Neuronal stem cell (in vitro differentiated cells): ENCODE measurements at regions not wholly inside any gene's neighbourhood (a gene's known extent, or its start where the extent isn't known, plus 50 kb on each side); places are given as distances from the start of the nearest gene placed in this dataset.
A peak's percentile ranks its signal among the peaks of the same experiment; 100 is the strongest.

Source experiments
- DNase-seq: peaks from one replicate; pipeline ENCODE4 v3.0.0-alpha.2; 2013; ENCODE audit warnings: low spot score
- H2AFZ ChIP-seq: one replicate; pipeline ENCODE4 v1.6.1; 2013; ENCODE audit warnings: mild to moderate bottlenecking, low read length, inconsistent platforms
- H2AK5ac ChIP-seq: 2 replicates; pipeline ENCODE4 v1.6.1; 2013; ENCODE audit warnings: low read depth, mild to moderate bottlenecking, inconsistent platforms, low read length, moderate library complexity, mixed read lengths
- H2BK120ac ChIP-seq: 2 replicates; pipeline ENCODE4 v1.6.1; 2013; ENCODE audit warnings: low read depth, mild to moderate bottlenecking, inconsistent platforms, low read length, moderate library complexity, mixed read lengths
- H2BK12ac ChIP-seq: one replicate; pipeline ENCODE4 v1.6.1; 2013; ENCODE audit warnings: low read length, inconsistent platforms
- H2BK15ac ChIP-seq: 2 replicates; pipeline ENCODE4 v1.6.1; 2013; ENCODE audit warnings: mild to moderate bottlenecking, low read length, inconsistent platforms, mixed read lengths
- H2BK5ac ChIP-seq: one replicate; pipeline ENCODE4 v1.6.1; 2013; ENCODE audit warnings: inconsistent platforms, mild to moderate bottlenecking, low read length, moderate library complexity
- H3K14ac ChIP-seq: one replicate; pipeline ENCODE4 v1.6.1; 2013; ENCODE audit warnings: low read length, inconsistent platforms
- H3K18ac ChIP-seq: 2 replicates; pipeline ENCODE4 v1.6.1; 2013; ENCODE audit warnings: low read length, inconsistent platforms
- H3K23ac ChIP-seq: 2 replicates; pipeline ENCODE4 v1.6.1; 2013; ENCODE audit warnings: low read depth, mild to moderate bottlenecking, mixed read lengths, low read length, inconsistent platforms; ENCODE audit not compliant: poor library complexity
- H3K27ac ChIP-seq: replicated peaks from 3 replicates; pipeline ENCODE4 v1.5.1; 2013; ENCODE audit warnings: low read length, inconsistent platforms
- H3K27me3 ChIP-seq, 3 experiments: 2 replicates each; pipeline ENCODE4 v1.6.1; 2013; ENCODE audit warnings: low read length in 3 of 3, mild to moderate bottlenecking in 2 of 3, inconsistent platforms in 1 of 3, low read depth in 1 of 3, mixed read lengths in 1 of 3, moderate library complexity in 1 of 3; ENCODE audit not compliant: control insufficient read depth in 3 of 3, insufficient read depth in 3 of 3
- H3K36me3 ChIP-seq, 2 donors: replicated peaks in 1 of 2; 2 replicates each; pipeline ENCODE4 v1.6.1; 2013; ENCODE audit warnings: low read length in 2 of 2; ENCODE audit not compliant: control insufficient read depth in 2 of 2, insufficient read depth in 2 of 2
- H3K4ac ChIP-seq: 2 replicates; pipeline ENCODE4 v1.6.1; 2013; ENCODE audit warnings: inconsistent platforms, mild to moderate bottlenecking, low read length, moderate library complexity
- H3K4me1 ChIP-seq, 2 donors: 1 replicate in 1 of 2; 2 replicates in 1 of 2; pipeline ENCODE4 v1.6.1; 2013; ENCODE audit warnings: low read length in 2 of 2, low read depth in 1 of 2; ENCODE audit not compliant: control insufficient read depth in 2 of 2, insufficient read depth in 1 of 2
- H3K4me2 ChIP-seq: one replicate; pipeline ENCODE4 v1.6.1; 2013; ENCODE audit warnings: mild to moderate bottlenecking, low read length, inconsistent platforms; ENCODE audit not compliant: insufficient read depth, poor library complexity, severe bottlenecking
- H3K4me3 ChIP-seq, 2 donors: 2 replicates each; pipeline ENCODE4 v1.5.1; 2013; ENCODE audit warnings: low read length in 2 of 2, mild to moderate bottlenecking in 2 of 2, inconsistent platforms in 1 of 2, moderate library complexity in 1 of 2
- H3K79me1 ChIP-seq: one replicate; pipeline ENCODE4 v1.6.1; 2013; ENCODE audit warnings: low read depth, mild to moderate bottlenecking, inconsistent platforms, low read length, moderate library complexity
- H3K9ac ChIP-seq: one replicate; pipeline ENCODE4 v1.6.1; 2013; ENCODE audit warnings: mild to moderate bottlenecking, low read depth, low read length, inconsistent platforms; ENCODE audit not compliant: poor library complexity
- H3K9me3 ChIP-seq, 2 donors: replicated peaks in 1 of 2; 2 replicates each; pipeline versions ENCODE3 to v1.6.1; 2013; ENCODE audit warnings: low read length in 2 of 2, mild to moderate bottlenecking in 2 of 2, inconsistent platforms in 1 of 2, low read depth in 1 of 2, mixed read lengths in 1 of 2, moderate library complexity in 1 of 2; ENCODE audit not compliant: control insufficient read depth in 2 of 2, insufficient read depth in 1 of 2
- H4K8ac ChIP-seq: one replicate; pipeline ENCODE4 v1.6.1; 2013; ENCODE audit warnings: low read depth, mild to moderate bottlenecking, inconsistent platforms, low read length, moderate library complexity
- H4K91ac ChIP-seq: one replicate; pipeline ENCODE4 v1.6.1; 2013; ENCODE audit warnings: low read length, low read depth, mild to moderate bottlenecking, inconsistent platforms; ENCODE audit not compliant: poor library complexity
- WGBS, 2 donors: extraction: QIAGEN DNeasy Blood & Tissue Kit; methylation state at CpG; one replicate each; pipeline ENCODE4 v1.1.7; 2013; ENCODE audit warnings: missing lambda C conversion rate in 2 of 2, mixed read lengths in 1 of 2; ENCODE audit not compliant: insufficient read length in 2 of 2, insufficient replicate concordance in 1 of 2; ENCODE audit errors: extremely low coverage in 2 of 2; 5-methylcytosine and 5-hydroxymethylcytosine counted together

- Histone ChIP-seq H2BK12ac (no peak overlapping the region), H3K4me3 (no peak overlapping the region), H3K79me1 (no peaks in the 10 kb centered on the region), H3K4me2 (no peak overlapping the region), H3K9ac (no peak overlapping the region), H3K27me3 (no peaks in the 10 kb centered on the region), H3K36me3 (no peaks in the 10 kb centered on the region), H2AK5ac (no peak overlapping the region), H3K4me1 (peaks cover 0 to 3% of the 10 kb centered on the region in 2 donors), H2BK120ac (no peak overlapping the region), H4K91ac (no peak overlapping the region), H2AFZ (no peak overlapping the region), H3K27ac (no peak overlapping the region), H2BK5ac (no peak overlapping the region), H3K9me3 (no peaks in the 10 kb centered on the region), H3K23ac (no peak overlapping the region), H3K18ac (no peak overlapping the region), H3K14ac (no peak overlapping the region), H3K4ac (no peak overlapping the region), H4K8ac (no peak overlapping the region), H2BK15ac (no peak overlapping the region)
- WGBS, 2 donors = no CpG with 5 or more reads among the region's 2 CpGs
- no peak for DNase-seq
Measured at GRCh38 chr14:71225113-71225512, 317.9 kb downstream of the PCNX1 start.

GRCh38 chr14:71228711-71229110, 321.5 kb downstream of the PCNX1 start:
- no CpG with 5 or more reads among the region's 2 CpGs for WGBS, 2 donors
- no peaks in the 10 kb centered on the region for H3K36me3 ChIP-seq
- H3K27ac ChIP-seq = no peak overlapping the region

GRCh38 chr14:71229875-71230274, 322.6 kb downstream of the PCNX1 start:
- no peaks in the 10 kb centered on the region for H3K9me3 ChIP-seq
- H2AFZ ChIP-seq = no peak overlapping the region
- H3K4ac ChIP-seq = no peak overlapping the region
- no peaks in the 10 kb centered on the region for H3K36me3 ChIP-seq
- H3K79me1 ChIP-seq = no peaks in the 10 kb centered on the region
- no peak overlapping the region for H2BK120ac ChIP-seq
- H4K91ac ChIP-seq = no peak overlapping the region
- peaks cover 0 to 6% of the 10 kb centered on the region in 2 donors for H3K4me1 ChIP-seq
- H2BK5ac ChIP-seq = no peak overlapping the region
- H3K18ac ChIP-seq = no peak overlapping the region
- no peak overlapping the region for H3K4me2 ChIP-seq
- no peak overlapping the region for H3K4me3 ChIP-seq
- no peak overlapping the region for H3K23ac ChIP-seq
- no peak overlapping the region for H2BK12ac ChIP-seq
- no peak overlapping the region for H3K14ac ChIP-seq
- no peak overlapping the region for H2AK5ac ChIP-seq
- DNase-seq = no peak
- no peak overlapping the region for H3K27ac ChIP-seq
- H3K9ac ChIP-seq = no peak overlapping the region
- no CpG with 5 or more reads among the region's 7 CpGs for WGBS, 2 donors
- no peaks in the 10 kb centered on the region for H3K27me3 ChIP-seq
- H2BK15ac ChIP-seq = no peak overlapping the region
- no peak overlapping the region for H4K8ac ChIP-seq

More at GRCh38 chr14:71228711-71229110, 321.5 kb downstream of the PCNX1 start:
- Histone ChIP-seq H3K14ac (no peak overlapping the region), H3K18ac (no peak overlapping the region), H2BK12ac (no peak overlapping the region), H4K91ac (no peak overlapping the region), H3K23ac (no peak overlapping the region), H3K27me3 (no peaks in the 10 kb centered on the region), H2BK120ac (no peak overlapping the region), H2BK15ac (no peak overlapping the region), H3K9me3 (no peaks in the 10 kb centered on the region), H3K9ac (no peak overlapping the region), H2BK5ac (no peak overlapping the region), H3K4me3 (no peak overlapping the region), H3K79me1 (no peaks in the 10 kb centered on the region), H4K8ac (no peak overlapping the region), H3K4me1 (peaks cover 0 to 6% of the 10 kb centered on the region in 2 donors), H3K4me2 (no peak overlapping the region), H2AFZ (no peak overlapping the region), H3K4ac (no peak overlapping the region), H2AK5ac (no peak overlapping the region)
- no peak for DNase-seq

GRCh38 chr14:71230897-71231296, 323.6 kb downstream of the PCNX1 start:
- H2BK120ac ChIP-seq = peak overlapping the region; percentile 11
- no peak overlapping the region for H3K9ac ChIP-seq
- no peak overlapping the region for H3K4me2 ChIP-seq
- no peak overlapping the region for H2AFZ ChIP-seq
- peak overlapping the region; percentile 93 for H4K8ac ChIP-seq
- H4K91ac ChIP-seq = no peak overlapping the region
- H3K27ac ChIP-seq = no peak overlapping the region
- DNase-seq = no peak
- peak overlapping the region; percentile 80 for H3K18ac ChIP-seq
- no peak overlapping the region for H3K14ac ChIP-seq
- peak overlapping the region; percentile 47 for H2BK15ac ChIP-seq
- H3K4ac ChIP-seq = no peak overlapping the region
- H3K27me3 ChIP-seq = no peaks in the 10 kb centered on the region
- H3K9me3 ChIP-seq = no peaks in the 10 kb centered on the region
- peak overlapping the region; percentile 67 for H3K23ac ChIP-seq
- H3K4me1 ChIP-seq = peaks cover 0 to 6% of the 10 kb centered on the region in 2 donors
- no CpG with 5 or more reads among the region's 13 CpGs for WGBS, 2 donors
- H3K79me1 ChIP-seq = no peaks in the 10 kb centered on the region
- peak overlapping the region; percentile 91 for H2AK5ac ChIP-seq
- H2BK12ac ChIP-seq = peak overlapping the region; percentile 80
- H2BK5ac ChIP-seq = no peak overlapping the region
- no peak overlapping the region for H3K4me3 ChIP-seq
- no peaks in the 10 kb centered on the region for H3K36me3 ChIP-seq
